ENCODE measurements at regions not wholly inside any gene's neighbourhood (a gene's known extent, or its start where the extent isn't known, plus 50 kb on each side); places are given as distances from the start of the nearest gene placed in this dataset.
"Not testable (repeated sequence)": the region's sequence is repeated elsewhere in the genome, so short reads cannot be mapped to it uniquely, and the experiment has no call there.

DNA sequence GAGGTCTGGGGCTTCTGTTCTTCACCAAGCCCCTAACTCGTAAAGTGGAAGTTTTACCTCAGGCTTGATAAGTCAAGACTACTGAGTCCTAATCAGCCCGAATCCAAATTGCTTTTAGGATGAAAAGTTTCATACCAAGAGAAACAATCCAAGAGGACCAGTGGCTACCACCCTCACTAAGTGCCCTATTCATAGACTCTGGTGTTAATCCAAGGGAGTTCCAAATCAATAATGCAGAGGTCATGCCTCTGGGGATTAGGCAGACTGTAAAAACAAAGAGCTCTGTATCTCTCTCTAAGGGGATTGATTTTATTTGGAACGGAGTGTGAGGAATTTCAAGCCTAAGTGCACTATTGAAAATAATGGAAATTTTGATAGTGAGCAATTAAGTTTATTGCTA is 76.3 kb upstream of the LMNTD1 start:
- H3K4me3 Mint-ChIP-seq, result no peak overlapping the region
- CTCF ChIA-PET, result interaction anchor here (1.5 kb wide), 1 partner anchor 9 kb away, joined by 3 read pairs; no protein-coding TSS in a partner anchor
- H3K36me3 Mint-ChIP-seq (ENCODE audit: low read depth), result no peaks in the 10 kb centered on the region
- peaks cover 9% of the 10 kb centered on the region for H3K4me1 Mint-ChIP-seq (ENCODE audit: low read depth)
- intact Hi-C loops (cut with micrococcal nuclease), result no loop called here
- no peak for ATAC-seq
- TF ChIP-seq CTCF (IDR thresholded peaks at IDR 0.05), result no peak
- no peak for DNase-seq
- H3K9me3 Mint-ChIP-seq, result peaks cover 7% of the 10 kb centered on the region
- no peak overlapping the region for H3K27ac Mint-ChIP-seq
- POLR2A ChIA-PET, result no interaction called here
- H3K27me3 Mint-ChIP-seq, result no peaks in the 10 kb centered on the region

DNA sequence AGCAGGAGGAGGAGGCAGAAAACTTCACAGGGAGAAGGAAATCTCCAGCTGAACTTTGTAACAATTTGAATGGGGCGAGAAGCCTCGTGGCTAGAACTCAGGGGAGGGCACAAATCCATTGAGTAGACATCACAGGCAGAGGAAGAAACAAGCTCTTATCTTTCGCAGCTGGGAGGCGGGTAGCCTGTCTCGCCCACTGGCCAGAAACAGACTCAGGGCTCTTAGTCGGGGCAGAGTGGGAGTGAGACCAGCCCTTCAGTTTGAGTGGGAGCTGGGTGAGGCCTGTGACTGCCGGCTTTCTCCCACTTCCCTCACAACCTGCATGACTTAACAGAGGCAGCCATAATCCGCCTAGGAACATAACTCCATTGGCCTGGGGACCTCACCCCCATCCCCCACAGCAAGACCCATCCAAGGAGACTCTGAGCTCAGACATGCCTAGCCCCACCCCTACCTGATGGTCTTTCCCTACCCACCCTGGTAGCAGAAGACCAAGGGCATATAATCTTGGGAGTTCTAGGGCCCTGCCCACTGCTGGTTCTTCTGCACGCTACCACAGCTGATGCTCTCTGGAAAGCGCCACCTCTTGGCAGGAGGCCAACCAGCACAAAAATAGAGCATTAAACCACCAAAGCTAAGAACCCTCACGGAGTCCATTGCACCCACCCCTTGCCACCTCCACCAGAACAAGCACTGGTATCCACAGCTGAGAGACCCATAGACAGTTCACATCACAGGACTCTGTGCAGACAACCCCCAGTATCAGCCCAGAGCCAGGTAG is 77.8 kb upstream of the LMNTD1 start:
- H3K9me3 Mint-ChIP-seq; H3K27me3 Mint-ChIP-seq; intact Hi-C loops (cut with micrococcal nuclease); DNase-seq; H3K27ac Mint-ChIP-seq; H3K4me3 Mint-ChIP-seq; H3K4me1 Mint-ChIP-seq (ENCODE audit: low read depth); H3K36me3 Mint-ChIP-seq (ENCODE audit: low read depth); ATAC-seq: not testable (repeated sequence)
- ChIA-PET POLR2A (interaction anchor here (0.8 kb wide), 1 partner anchor 15 kb away, joined by 4 read pairs; no protein-coding TSS in a partner anchor), CTCF (interaction anchor here (1.2 kb wide), 1 partner anchor 15 kb away, joined by 3 read pairs; no protein-coding TSS in a partner anchor)

GRCh38 chr12:25633149-25633548 is 80.1 kb upstream of the LMNTD1 start:
- ATAC-seq; H3K27ac Mint-ChIP-seq; DNase-seq; H3K9me3 Mint-ChIP-seq; H3K4me3 Mint-ChIP-seq; POLR2A ChIA-PET; H3K36me3 Mint-ChIP-seq (ENCODE audit: low read depth); H3K27me3 Mint-ChIP-seq; H3K4me1 Mint-ChIP-seq (ENCODE audit: low read depth); intact Hi-C loops (cut with micrococcal nuclease): not testable (repeated sequence)
- CTCF ChIA-PET, result interaction anchor here (0.6 to 0.8 kb wide), 2 partner anchors 9 to 620 kb away, joined by 3 read pairs; no protein-coding TSS in a partner anchor

GRCh38 chr12:25637752-25638151 is 84.7 kb upstream of the LMNTD1 start:
- Mint-ChIP-seq H3K36me3 (ENCODE audit: low read depth) (no peaks in the 10 kb centered on the region), H3K27me3 (no peaks in the 10 kb centered on the region), H3K4me1 (ENCODE audit: low read depth) (peaks cover 9% of the 10 kb centered on the region), H3K4me3 (no peak overlapping the region), H3K27ac (no peak overlapping the region), H3K9me3 (peaks cover 8% of the 10 kb centered on the region)
- ChIA-PET POLR2A (no interaction called here), CTCF (no interaction called here)
- DNase-seq, result no peak
- intact Hi-C loops (cut with micrococcal nuclease), result no loop called here
- no peak for ATAC-seq
- TF ChIP-seq CTCF (IDR thresholded peaks at IDR 0.05), result no peak

- TF ChIP-seq CTCF (IDR thresholded peaks at IDR 0.05), result no peak
Measured at GRCh38 chr12:25639406-25639805, 86.3 kb upstream of the LMNTD1 start.

DNA sequence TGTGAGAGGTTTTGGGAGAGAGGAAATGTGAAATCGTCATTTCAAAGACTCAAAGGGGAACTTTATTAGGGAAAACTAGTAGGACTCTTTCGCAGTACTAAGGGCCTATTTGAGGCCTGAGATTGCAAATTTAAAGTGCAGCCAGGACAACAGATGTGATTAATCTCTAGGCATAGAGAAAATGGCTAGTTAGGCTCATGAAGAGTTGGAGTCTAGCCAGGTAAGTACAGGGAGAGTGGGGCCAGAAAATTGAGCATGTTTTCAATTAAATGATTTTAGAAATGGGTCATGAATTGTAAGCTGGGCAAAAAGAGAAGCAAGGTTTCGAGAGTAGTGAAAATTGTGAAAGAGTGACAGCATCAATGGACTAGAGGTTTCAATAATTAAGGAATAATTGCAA is 91.9 kb upstream of the LMNTD1 start:
- no peaks in the 10 kb centered on the region for H3K36me3 Mint-ChIP-seq (ENCODE audit: low read depth)
- DNase-seq (no peak), ATAC-seq (no peak)
- no peaks in the 10 kb centered on the region for H3K27me3 Mint-ChIP-seq
- POLR2A ChIA-PET, result no interaction called here
- no peaks in the 10 kb centered on the region for H3K4me1 Mint-ChIP-seq (ENCODE audit: low read depth)
- CTCF ChIA-PET, result interaction anchor here (1.3 to 2.3 kb wide), 2 partner anchors 13 to 14 kb away, joined by 3 to 6 read pairs; no protein-coding TSS in a partner anchor
- no peak overlapping the region for H3K4me3 Mint-ChIP-seq
- intact Hi-C loops (cut with micrococcal nuclease), result no loop called here
- no peak for TF ChIP-seq CTCF (IDR thresholded peaks at IDR 0.05)
- H3K27ac Mint-ChIP-seq, result no peak overlapping the region
- no peaks in the 10 kb centered on the region for H3K9me3 Mint-ChIP-seq

More at GRCh38 chr12:25639406-25639805, 86.3 kb upstream of the LMNTD1 start:
- H3K4me1 Mint-ChIP-seq (ENCODE audit: low read depth), result no peaks in the 10 kb centered on the region
- H3K36me3 Mint-ChIP-seq (ENCODE audit: low read depth), result no peaks in the 10 kb centered on the region
- intact Hi-C loops (cut with micrococcal nuclease), result no loop called here
- ChIA-PET CTCF (no interaction called here), POLR2A (no interaction called here)
- no peak for DNase-seq
- H3K27ac Mint-ChIP-seq, result no peak overlapping the region
- H3K27me3 Mint-ChIP-seq, result no peaks in the 10 kb centered on the region
- peaks cover 1% of the 10 kb centered on the region for H3K9me3 Mint-ChIP-seq
- no peak for ATAC-seq
- no peak overlapping the region for H3K4me3 Mint-ChIP-seq

All from activated CD8-positive, alpha-beta T cell treated with anti-CD3 and anti-CD28 coated beads for 36 hours (primary cell).